ENCODE measurements at regions not wholly inside any gene's neighbourhood (a gene's known extent, or its start where the extent isn't known, plus 50 kb on each side); places are given as distances from the start of the nearest gene placed in this dataset.
A peak's percentile ranks its signal among the peaks of the same experiment; 100 is the strongest.

DNA sequence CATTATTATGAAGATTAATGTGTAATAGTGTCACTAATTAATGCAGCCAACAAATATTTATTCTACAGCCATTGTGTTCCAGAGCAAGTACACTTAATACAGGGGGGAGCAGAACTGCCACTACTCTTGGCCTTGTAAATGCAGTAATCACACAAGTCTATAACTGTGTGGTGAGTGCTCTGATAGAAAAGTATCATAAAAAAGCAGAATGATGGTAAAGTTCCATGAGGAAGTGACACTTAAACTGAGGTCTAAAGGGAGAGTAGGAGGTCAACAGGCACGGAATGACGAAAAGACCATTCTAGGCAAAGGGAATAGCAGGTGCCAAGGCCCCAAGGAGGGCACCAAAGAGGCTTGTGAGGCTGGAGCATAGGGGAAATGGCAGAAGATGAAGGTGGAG, 142.9 kb downstream of the OSTF1 start:
- TF ChIP-seq EP300 (IDR thresholded peaks at IDR 0.05; ENCODE audit: borderline replicate concordance) (no peak), TAF1 (IDR thresholded peaks at IDR 0.05; ENCODE audit: low read depth) (no peak), CEBPB (IDR thresholded peaks at IDR 0.05) (no peak), RAD21 (IDR thresholded peaks at IDR 0.05; ENCODE audit: low read depth) (no peak), YY1 (IDR thresholded peaks at IDR 0.05; ENCODE audit: low read depth) (no peak), NFIC (IDR thresholded peaks at IDR 0.05) (no peak), EGR1 (IDR thresholded peaks at IDR 0.05) (no peak), ZBTB7A (IDR thresholded peaks at IDR 0.05; ENCODE audit: low read depth) (no peak), CREB1 (IDR thresholded peaks at IDR 0.05; ENCODE audit: low read depth) (no peak), TCF12 (IDR thresholded peaks at IDR 0.05; ENCODE audit: low read depth) (no peak), FOXM1 (IDR thresholded peaks at IDR 0.05; ENCODE audit: borderline replicate concordance, low read depth) (no peak), TEAD4 (IDR thresholded peaks at IDR 0.05) (no peak)
- TF ChIP-seq, protein P1, sequence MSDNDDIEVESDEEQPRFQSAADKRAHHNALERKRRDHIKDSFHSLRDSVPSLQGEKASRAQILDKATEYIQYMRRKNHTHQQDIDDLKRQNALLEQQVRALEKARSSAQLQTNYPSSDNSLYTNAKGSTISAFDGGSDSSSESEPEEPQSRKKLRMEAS (IDR thresholded peaks at IDR 0.05), result no peak
- TF ChIP-seq, protein P2, sequence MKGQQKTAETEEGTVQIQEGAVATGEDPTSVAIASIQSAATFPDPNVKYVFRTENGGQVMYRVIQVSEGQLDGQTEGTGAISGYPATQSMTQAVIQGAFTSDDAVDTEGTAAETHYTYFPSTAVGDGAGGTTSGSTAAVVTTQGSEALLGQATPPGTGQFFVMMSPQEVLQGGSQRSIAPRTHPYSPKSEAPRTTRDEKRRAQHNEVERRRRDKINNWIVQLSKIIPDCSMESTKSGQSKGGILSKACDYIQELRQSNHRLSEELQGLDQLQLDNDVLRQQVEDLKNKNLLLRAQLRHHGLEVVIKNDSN (IDR thresholded peaks at IDR 0.05), result no peak
- TF ChIP-seq, protein P3, sequence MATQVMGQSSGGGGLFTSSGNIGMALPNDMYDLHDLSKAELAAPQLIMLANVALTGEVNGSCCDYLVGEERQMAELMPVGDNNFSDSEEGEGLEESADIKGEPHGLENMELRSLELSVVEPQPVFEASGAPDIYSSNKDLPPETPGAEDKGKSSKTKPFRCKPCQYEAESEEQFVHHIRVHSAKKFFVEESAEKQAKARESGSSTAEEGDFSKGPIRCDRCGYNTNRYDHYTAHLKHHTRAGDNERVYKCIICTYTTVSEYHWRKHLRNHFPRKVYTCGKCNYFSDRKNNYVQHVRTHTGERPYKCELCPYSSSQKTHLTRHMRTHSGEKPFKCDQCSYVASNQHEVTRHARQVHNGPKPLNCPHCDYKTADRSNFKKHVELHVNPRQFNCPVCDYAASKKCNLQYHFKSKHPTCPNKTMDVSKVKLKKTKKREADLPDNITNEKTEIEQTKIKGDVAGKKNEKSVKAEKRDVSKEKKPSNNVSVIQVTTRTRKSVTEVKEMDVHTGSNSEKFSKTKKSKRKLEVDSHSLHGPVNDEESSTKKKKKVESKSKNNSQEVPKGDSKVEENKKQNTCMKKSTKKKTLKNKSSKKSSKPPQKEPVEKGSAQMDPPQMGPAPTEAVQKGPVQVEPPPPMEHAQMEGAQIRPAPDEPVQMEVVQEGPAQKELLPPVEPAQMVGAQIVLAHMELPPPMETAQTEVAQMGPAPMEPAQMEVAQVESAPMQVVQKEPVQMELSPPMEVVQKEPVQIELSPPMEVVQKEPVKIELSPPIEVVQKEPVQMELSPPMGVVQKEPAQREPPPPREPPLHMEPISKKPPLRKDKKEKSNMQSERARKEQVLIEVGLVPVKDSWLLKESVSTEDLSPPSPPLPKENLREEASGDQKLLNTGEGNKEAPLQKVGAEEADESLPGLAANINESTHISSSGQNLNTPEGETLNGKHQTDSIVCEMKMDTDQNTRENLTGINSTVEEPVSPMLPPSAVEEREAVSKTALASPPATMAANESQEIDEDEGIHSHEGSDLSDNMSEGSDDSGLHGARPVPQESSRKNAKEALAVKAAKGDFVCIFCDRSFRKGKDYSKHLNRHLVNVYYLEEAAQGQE (IDR thresholded peaks at IDR 0.05; ENCODE audit: low read depth), result no peak

DNA sequence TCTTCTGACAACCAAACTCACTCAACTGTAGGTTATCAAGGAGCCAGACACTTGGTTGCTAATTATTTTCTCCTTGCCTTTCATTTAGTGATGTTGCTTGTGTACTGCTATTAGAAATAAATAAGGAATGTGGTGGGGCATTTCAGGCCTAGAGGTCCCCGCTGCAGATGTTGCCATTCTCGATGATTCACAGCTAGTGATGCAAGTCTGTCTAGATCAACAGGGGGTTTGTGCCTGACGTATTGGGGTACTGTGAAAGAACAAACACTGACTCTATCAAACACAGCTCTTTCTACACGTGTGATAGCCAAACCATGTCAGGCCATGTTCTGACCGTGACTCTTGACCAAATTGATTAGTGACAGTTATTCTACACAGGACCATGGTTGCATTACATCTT, 144.7 kb downstream of the OSTF1 start:
- TF ChIP-seq NFIC (IDR thresholded peaks at IDR 0.05), result no peak
- TF ChIP-seq CREB1 (IDR thresholded peaks at IDR 0.05; ENCODE audit: low read depth), result no peak
- TF ChIP-seq, protein P1 (IDR thresholded peaks at IDR 0.05), result no peak
- no peak for TF ChIP-seq EP300 (IDR thresholded peaks at IDR 0.05; ENCODE audit: borderline replicate concordance)
- no peak for TF ChIP-seq CEBPB (IDR thresholded peaks at IDR 0.05)
- TF ChIP-seq, protein P2 (IDR thresholded peaks at IDR 0.05), result no peak
- TF ChIP-seq RAD21 (IDR thresholded peaks at IDR 0.05; ENCODE audit: low read depth), result no peak
- no peak for TF ChIP-seq TAF1 (IDR thresholded peaks at IDR 0.05; ENCODE audit: low read depth)
- no peak for TF ChIP-seq YY1 (IDR thresholded peaks at IDR 0.05; ENCODE audit: low read depth)
- no peak for TF ChIP-seq TEAD4 (IDR thresholded peaks at IDR 0.05)
- TF ChIP-seq FOXM1 (IDR thresholded peaks at IDR 0.05; ENCODE audit: borderline replicate concordance, low read depth), result no peak
- TF ChIP-seq, protein P3 (IDR thresholded peaks at IDR 0.05; ENCODE audit: low read depth), result no peak
- TF ChIP-seq ZBTB7A (IDR thresholded peaks at IDR 0.05; ENCODE audit: low read depth), result no peak

DNA sequence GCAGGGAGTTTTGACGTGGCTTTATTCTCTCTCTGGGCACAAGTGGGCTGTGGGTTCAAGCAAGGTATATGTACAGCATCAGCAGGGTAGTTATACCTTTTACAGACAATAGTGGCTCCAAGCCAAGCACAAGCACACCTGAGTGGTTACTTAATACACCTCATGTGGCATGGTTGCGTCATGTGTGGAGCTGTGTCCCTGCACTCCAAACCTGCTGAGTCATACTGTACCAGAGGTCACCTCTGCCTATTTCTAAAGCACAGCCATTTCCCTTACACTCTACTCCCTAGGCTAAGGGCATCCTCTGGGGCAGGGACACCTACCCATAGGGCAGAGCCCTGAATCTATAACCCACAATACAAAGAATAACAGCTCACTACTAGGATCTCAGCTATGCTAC, 147.3 kb downstream of the OSTF1 start:
- TF ChIP-seq, protein P3 (IDR thresholded peaks at IDR 0.05; ENCODE audit: low read depth), result no peak
- TF ChIP-seq CEBPB (IDR thresholded peaks at IDR 0.05) (peak; percentile 79), TEAD4 (IDR thresholded peaks at IDR 0.05) (no peak), NFIC (IDR thresholded peaks at IDR 0.05) (0 out of 2 replicates have a peak, but pooled peaks have one; percentile 10), CREB1 (IDR thresholded peaks at IDR 0.05; ENCODE audit: low read depth) (no peak)
- TF ChIP-seq, protein P1 (IDR thresholded peaks at IDR 0.05), result no peak
- TF ChIP-seq, protein P2 (IDR thresholded peaks at IDR 0.05), result peak; percentile 40; the same call in 1 of the 2 replicates

DNA sequence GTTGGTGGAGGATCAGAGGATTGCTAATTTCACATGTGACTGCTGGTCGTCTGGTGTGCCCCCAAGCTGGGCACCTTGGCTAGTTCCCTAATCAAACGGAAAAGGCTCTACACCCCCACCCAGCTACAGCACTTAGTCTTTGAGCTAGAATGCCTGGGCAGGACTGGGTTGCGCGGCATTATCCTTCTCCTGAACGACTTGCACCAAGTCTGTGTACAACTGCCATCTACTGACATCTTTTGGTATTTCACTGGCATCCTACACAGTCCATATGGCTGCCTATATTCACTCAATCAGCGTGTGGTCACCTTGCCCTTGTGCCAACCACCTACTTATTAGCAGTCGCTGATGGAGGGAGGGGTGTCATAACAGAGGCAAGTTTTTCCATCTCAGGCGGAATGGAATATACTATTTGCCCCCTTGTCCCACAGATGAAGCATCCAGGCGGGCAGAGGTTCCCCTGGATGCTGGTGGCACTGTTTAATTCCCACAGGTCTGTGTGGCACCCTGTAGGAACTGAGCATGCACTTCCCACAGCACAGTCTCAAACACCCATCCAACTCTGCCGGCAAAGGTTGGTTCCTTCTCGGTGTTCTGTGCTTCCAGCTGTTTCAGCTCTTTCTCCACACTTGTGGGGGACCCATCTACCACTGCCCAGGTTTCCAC, 150.1 kb downstream of the OSTF1 start:
- TF ChIP-seq RAD21 (IDR thresholded peaks at IDR 0.05; ENCODE audit: low read depth) (peak; percentile 74), ZBTB7A (IDR thresholded peaks at IDR 0.05; ENCODE audit: low read depth) (no peak)

Measured in Ishikawa (cell line).